GM18861 (cell line): ENCODE measurements at regions not wholly inside any gene's neighbourhood (a gene's known extent, or its start where the extent isn't known, plus 50 kb on each side); places are given as distances from the start of the nearest gene placed in this dataset.
A peak's percentile ranks its signal among the peaks of the same experiment; 100 is the strongest.

Experiments
- ATAC-seq: cut with Tn5 transposase; IDR thresholded peaks from one replicate; pipeline ENCODE4 v1.9.1; 2021; ENCODE audit not compliant: unreplicated experiment

- no peak for ATAC-seq
Observed at GRCh38 chr6:121967631-121968030, 431.8 kb upstream of the HSF2 start.

GRCh38 chr6:121971931-121972335 lies 427.5 kb upstream of the HSF2 start:
- no peak for ATAC-seq

- no peak for ATAC-seq
Observed at GRCh38 chr6:121984956-121985355, 414.5 kb upstream of the HSF2 start.

- no peak for ATAC-seq
Observed at GRCh38 chr6:121993362-121993761, 406.1 kb upstream of the HSF2 start.

- ATAC-seq: no peak
Observed at GRCh38 chr6:121994919-121995318, 404.5 kb upstream of the HSF2 start.

- no peak for ATAC-seq
Observed at GRCh38 chr6:121998631-121999030, 400.8 kb upstream of the HSF2 start.

GRCh38 chr6:121999456-122000065 lies 399.9 kb upstream of the HSF2 start:
- ATAC-seq: no peak

- no peak for ATAC-seq
Observed at GRCh38 chr6:122005661-122006060, 393.8 kb upstream of the HSF2 start.

GRCh38 chr6:122007339-122007738 lies 392.1 kb upstream of the HSF2 start:
- ATAC-seq: no peak

- no peak for ATAC-seq
Observed at GRCh38 chr6:122008101-122008999, 391.1 kb upstream of the HSF2 start.

GRCh38 chr6:122009000-122009350 lies 390.5 kb upstream of the HSF2 start:
- no peak for ATAC-seq

GRCh38 chr6:122012578-122012977 lies 386.9 kb upstream of the HSF2 start:
- ATAC-seq: no peak

GRCh38 chr6:122014961-122015360 lies 384.5 kb upstream of the HSF2 start:
- no peak for ATAC-seq

GRCh38 chr6:122020588-122021264 lies 378.7 kb upstream of the HSF2 start:
- peak; percentile 99 for ATAC-seq

GRCh38 chr6:122025104-122025503 lies 374.3 kb upstream of the HSF2 start:
- ATAC-seq: no peak

- no peak for ATAC-seq
Observed at GRCh38 chr6:122026582-122027369, 372.7 kb upstream of the HSF2 start.

- no peak for ATAC-seq
Observed at GRCh38 chr6:122028933-122029522, 370.4 kb upstream of the HSF2 start.

- peak; percentile 97 for ATAC-seq
Observed at GRCh38 chr6:122033564-122034181, 365.8 kb upstream of the HSF2 start.

- ATAC-seq: no peak
Observed at GRCh38 chr6:122035173-122035572, 364.3 kb upstream of the HSF2 start.

GRCh38 chr6:122040261-122040660 lies 359.2 kb upstream of the HSF2 start:
- ATAC-seq: no peak
